Glutamatergic neuron (in vitro differentiated cells): ENCODE measurements at regions not wholly inside any gene's neighbourhood (a gene's known extent, or its start where the extent isn't known, plus 50 kb on each side); places are given as distances from the start of the nearest gene placed in this dataset.

ENCODE experiments used
- DNase-seq: peaks from one replicate; pipeline ENCODE4 v3.0.0; 2022
- H3K27ac Mint-ChIP-seq: one replicate; pipeline ENCODE4 v1.8.0; 2020; ENCODE audit warnings: mild to moderate bottlenecking, mixed read lengths, inconsistent platforms; ENCODE audit not compliant: unreplicated experiment
- H3K27me3 Mint-ChIP-seq: one replicate; pipeline ENCODE4 v1.8.0; 2020; ENCODE audit warnings: mild to moderate bottlenecking, moderate library complexity, mixed read lengths, inconsistent platforms; ENCODE audit not compliant: unreplicated experiment
- H3K36me3 Mint-ChIP-seq: one replicate; pipeline ENCODE4 v1.8.0; 2020; ENCODE audit warnings: mild to moderate bottlenecking, mixed read lengths, inconsistent platforms; ENCODE audit not compliant: unreplicated experiment
- H3K4me1 Mint-ChIP-seq: one replicate; pipeline ENCODE4 v1.8.0; 2020; ENCODE audit warnings: mild to moderate bottlenecking, low read depth, mixed read lengths, inconsistent platforms; ENCODE audit not compliant: unreplicated experiment
- H3K4me3 Mint-ChIP-seq: one replicate; pipeline ENCODE4 v1.8.0; 2020; ENCODE audit warnings: mild to moderate bottlenecking, mixed read lengths, inconsistent platforms; ENCODE audit not compliant: unreplicated experiment
- H3K9me3 Mint-ChIP-seq: one replicate; pipeline ENCODE4 v1.8.0; 2020; ENCODE audit warnings: mild to moderate bottlenecking, moderate library complexity, mixed read lengths, inconsistent platforms; ENCODE audit not compliant: unreplicated experiment
- CTCF ChIP-seq: fragments of 200-600 bp; sonication (generic); IDR thresholded peaks from one replicate; pipeline ENCODE4 v1.5.0; 2021; ENCODE audit not compliant: partially characterized antibody, unreplicated experiment

GRCh38 chr12:33671676-33672075 lies 232.1 kb upstream of the SYT10 start:
- TF ChIP-seq CTCF = no peak
- Mint-ChIP-seq H3K27me3 (peaks cover 1% of the 10 kb centered on the region), H3K4me3 (no peak overlapping the region), H3K27ac (no peak overlapping the region), H3K36me3 (no peaks in the 10 kb centered on the region), H3K9me3 (peaks cover 2% of the 10 kb centered on the region), H3K4me1 (no peaks in the 10 kb centered on the region)
- DNase-seq = no peak

GRCh38 chr12:33672836-33673577 lies 233.4 kb upstream of the SYT10 start:
- TF ChIP-seq CTCF = no peak
- Mint-ChIP-seq H3K27ac (no peak overlapping the region), H3K4me1 (no peaks in the 10 kb centered on the region), H3K27me3 (peaks cover 1% of the 10 kb centered on the region), H3K9me3 (peaks cover 2% of the 10 kb centered on the region), H3K4me3 (no peak overlapping the region), H3K36me3 (no peaks in the 10 kb centered on the region)
- DNase-seq = no peak

- DNase-seq = no peak
- Mint-ChIP-seq H3K4me1 (no peaks in the 10 kb centered on the region), H3K4me3 (no peak overlapping the region), H3K27ac (no peak overlapping the region), H3K27me3 (peaks cover 1% of the 10 kb centered on the region), H3K36me3 (no peaks in the 10 kb centered on the region), H3K9me3 (no peaks in the 10 kb centered on the region)
- no peak for TF ChIP-seq CTCF
These were observed 237.2 kb upstream of the SYT10 start for GRCh38 chr12:33676866-33677265.

- H3K4me1 Mint-ChIP-seq = no peaks in the 10 kb centered on the region
- H3K4me3 Mint-ChIP-seq = no peak overlapping the region
- no peak overlapping the region for H3K27ac Mint-ChIP-seq
- H3K27me3 Mint-ChIP-seq = peaks cover 1% of the 10 kb centered on the region
- TF ChIP-seq CTCF = no peak
- H3K36me3 Mint-ChIP-seq = no peaks in the 10 kb centered on the region
- DNase-seq = no peak
- no peaks in the 10 kb centered on the region for H3K9me3 Mint-ChIP-seq
These were observed 238.8 kb upstream of the SYT10 start for GRCh38 chr12:33678221-33678964.

- TF ChIP-seq CTCF = no peak
- Mint-ChIP-seq H3K9me3 (no peaks in the 10 kb centered on the region), H3K4me1 (peaks cover 5% of the 10 kb centered on the region), H3K27ac (no peak overlapping the region), H3K4me3 (no peak overlapping the region), H3K36me3 (no peaks in the 10 kb centered on the region), H3K27me3 (no peaks in the 10 kb centered on the region)
- no peak for DNase-seq
These were observed 250.9 kb upstream of the SYT10 start for GRCh38 chr12:33690562-33690961.
